GM12878 (cell line): ENCODE measurements at regions not wholly inside any gene's neighbourhood (a gene's known extent, or its start where the extent isn't known, plus 50 kb on each side); places are given as distances from the start of the nearest gene placed in this dataset.

ENCODE experiments used
- ATAC-seq: fragments of 200-7000 bp; cut with Tn5 transposase; 3 replicates; pipeline ENCODE4 v1.9.1; 2020; ENCODE audit warnings: mild to moderate bottlenecking, moderate library complexity
- BruUV-seq: library from RNA; stranded (reverse); fragments of 400-500 nt; replicated peaks from 2 replicates; lab custom pipeline; 2021; lab: Mats Ljungman, UMichigan
- CTCF ChIA-PET: fragments of 300-600 bp; sonication (Branson Sonifier 250); formaldehyde crosslinking; extraction: SDS; loops from one replicate; lab custom pipeline; 2021; ENCODE audit warnings: inconsistent platforms; lab: Yijun Ruan, JAX
- POLR2A ChIA-PET: fragments of 350-600 bp; formaldehyde crosslinking; extraction: SDS; loops from one replicate; lab custom pipeline; 2021; ENCODE audit warnings: inconsistent platforms; lab: Charles Lee
- RAD21 ChIA-PET: fragments of 300-600 bp; sonication (Branson Sonifier 250); formaldehyde crosslinking; loops from one replicate; lab custom pipeline; 2023; ENCODE audit warnings: antibody characterized with exemption; ENCODE audit not compliant: unreplicated experiment; lab: Charles Lee
- SMC1A ChIA-PET: fragments of 300-600 bp; sonication (Branson Sonifier 250); formaldehyde crosslinking; loops from one replicate; lab custom pipeline; 2023; ENCODE audit not compliant: unreplicated experiment, uncharacterized antibody; lab: Charles Lee
- DNase-seq: peaks from one replicate; pipeline ENCODE4 v3.0.0-alpha.2; 2011; ENCODE audit warnings: low read depth, low spot score
- FAIRE-seq: peaks from 3 replicates; lab custom pipeline; 2011; peaks lifted over from hg19 to GRCh38; lab: Jason Lieb, UNC
- H2AFZ ChIP-seq: 2 replicates; pipeline ENCODE4 v1.6.0; 2011; ENCODE audit warnings: low read depth, low read length, control low read depth; ENCODE audit not compliant: control insufficient read depth
- H3K27ac ChIP-seq: 2 replicates; pipeline ENCODE4 v1.5.1; 2011; ENCODE audit warnings: control low read depth; ENCODE audit not compliant: control insufficient read depth, insufficient read depth
- H3K27me3 ChIP-seq, 2 experiments: replicated peaks in 1 of 2; 2 replicates each; pipeline versions ENCODE4 v1.6.0 to v1.6.1; 2011; ENCODE audit warnings: low read length in 1 of 2; ENCODE audit not compliant: control insufficient read depth in 2 of 2, insufficient read depth in 2 of 2
- H3K36me3 ChIP-seq, 2 experiments: 2 replicates each; pipeline ENCODE4 v1.5.1; 2011; ENCODE audit warnings: low read length in 1 of 2; ENCODE audit not compliant: control insufficient read depth in 2 of 2, insufficient read depth in 2 of 2
- H3K4me1 ChIP-seq: 2 replicates; pipeline ENCODE4 v1.6.1; 2011; ENCODE audit warnings: mild to moderate bottlenecking, low read length, moderate library complexity, mixed read lengths; ENCODE audit not compliant: control insufficient read depth, insufficient read depth
- H3K4me2 ChIP-seq: 2 replicates; pipeline ENCODE4 v1.6.0; 2011; ENCODE audit warnings: control low read depth; ENCODE audit not compliant: control insufficient read depth, insufficient read depth
- H3K4me3 ChIP-seq: fragments of 200-600 bp; sonication (generic); 2 replicates; pipeline ENCODE4 v1.5.1; 2016
- H3K79me2 ChIP-seq: 2 replicates; pipeline ENCODE4 v1.6.0; 2011; ENCODE audit warnings: low read length; ENCODE audit not compliant: control insufficient read depth, insufficient read depth
- H3K9ac ChIP-seq: 2 replicates; pipeline ENCODE4 v1.8.0; 2011; ENCODE audit warnings: low read length, control low read depth, mixed read lengths; ENCODE audit not compliant: control insufficient read depth, insufficient read depth
- H3K9me3 ChIP-seq: replicated peaks from 3 replicates; pipeline ENCODE4 v1.5.1; 2011; ENCODE audit warnings: mild to moderate bottlenecking, low read length; ENCODE audit not compliant: control insufficient read depth, insufficient read depth
- H4K20me1 ChIP-seq: 2 replicates; pipeline ENCODE4 v1.6.0; 2011; ENCODE audit not compliant: control insufficient read depth, insufficient read depth
- ELK1 ChIP-seq: IDR thresholded peaks from 2 replicates; pipeline ENCODE4 v1.6.1; 2012; ENCODE audit warnings: low read depth, low read length, improper control_type of control experiment
- GABPA ChIP-seq: IDR thresholded peaks from 2 replicates; pipeline ENCODE4 v1.6.1; 2014; ENCODE audit warnings: antibody characterized with exemption, low read depth, mild to moderate bottlenecking, inconsistent platforms
- KAT2A ChIP-seq: conservative IDR thresholded peaks from 2 replicates; pipeline ENCODE4 v1.6.1; 2011; ENCODE audit warnings: low read depth, low read length; ENCODE audit not compliant: control insufficient read depth
- LARP7 ChIP-seq: fragments of 450-650 bp; IDR thresholded peaks from 2 replicates; pipeline ENCODE4 v1.6.1; 2017; ENCODE audit warnings: mild to moderate bottlenecking
- NFYA ChIP-seq: IDR thresholded peaks from 2 replicates; pipeline ENCODE4 v1.6.1; 2011; ENCODE audit warnings: low read depth, mild to moderate bottlenecking, low read length, improper control_type of control experiment, borderline replicate concordance
- NR2F1 ChIP-seq: fragments of 450-650 bp; conservative IDR thresholded peaks from 2 replicates; pipeline ENCODE4 v1.6.1; 2017; ENCODE audit warnings: mild to moderate bottlenecking
- POLR2AphosphoS5 ChIP-seq: IDR thresholded peaks from 2 replicates; pipeline ENCODE4 v1.6.1; 2011; ENCODE audit warnings: mild to moderate bottlenecking, low read length, inconsistent platforms
- RB1 ChIP-seq: fragments of 450-650 bp; formaldehyde crosslinking; IDR thresholded peaks from 2 replicates; pipeline ENCODE4 v1.6.1; 2017; ENCODE audit warnings: mild to moderate bottlenecking, borderline replicate concordance
- WGBS: methylation state at CpG from one replicate; pipeline ENCODE4 v1.1.6; 2016; ENCODE audit warnings: low lambda C conversion rate; ENCODE audit not compliant: insufficient replicate concordance, insufficient coverage; ENCODE audit errors: missing lambda C conversion rate; 5-methylcytosine and 5-hydroxymethylcytosine counted together
- in situ Hi-C: fragments of 300-500 bp; cut with MboI; formaldehyde crosslinking; loops from 9 replicates; pipeline ENCODE4 v1.14.3; 2018; ENCODE audit warnings: mixed read lengths
- intact Hi-C: fragments of 100-400 bp; cut with micrococcal nuclease; formaldehyde crosslinking; loops from one replicate; pipeline ENCODE4 v1.14.2; 2022; ENCODE audit not compliant: unreplicated experiment

GRCh38 chr9:84617411-84618029 is 52.0 kb upstream of the NTRK2 start:
- RAD21 ChIA-PET, result no interaction called here
- FAIRE-seq (no peak), ATAC-seq (no peak)
- no peaks in the 10 kb centered on the region for H3K79me2 ChIP-seq
- intact Hi-C loops (no loop called here), in situ Hi-C loops (no loop called here)
- H3K4me2 ChIP-seq, result no peak overlapping the region
- no peak overlapping the region for H3K9ac ChIP-seq
- no peak for TF ChIP-seq RB1
- TF ChIP-seq LARP7, result no peak
- TF ChIP-seq ELK1, result no peak
- TF ChIP-seq NR2F1, result no peak
- no peak for TF ChIP-seq POLR2AphosphoS5
- TF ChIP-seq KAT2A, result no peak
- no peak for TF ChIP-seq GABPA
- TF ChIP-seq NFYA, result no peak
- TF ChIP-seq, all 136 proteins: peak for 0
- Histone ChIP-seq H3K36me3 (no peaks in the 10 kb centered on the region), H2AFZ (no peak overlapping the region), H3K4me3 (no peak overlapping the region), H3K9me3 (no peaks in the 10 kb centered on the region), H3K4me1 (no peaks in the 10 kb centered on the region), H4K20me1 (no peaks in the 10 kb centered on the region), H3K27ac (no peak overlapping the region), H3K27me3 (no peaks in the 10 kb centered on the region)
- BruUV-seq, result no TSS peak
- 19% methylated on average over 4 of the region's 4 CpGs for WGBS
- ChIA-PET CTCF (no interaction called here), SMC1A (interaction anchor here (0.6 to 1.1 kb wide), 2 partner anchors 8 to 289 kb away, joined by 3 to 4 read pairs; no protein-coding TSS in a partner anchor), POLR2A (no interaction called here)
- no peak for DNase-seq
